Progenitor cell of endocrine pancreas (in vitro differentiated cells): ENCODE measurements at regions not wholly inside any gene's neighbourhood (a gene's known extent, or its start where the extent isn't known, plus 50 kb on each side); places are given as distances from the start of the nearest gene placed in this dataset.

ENCODE experiments used
- DNase-seq: peaks from one replicate; pipeline ENCODE4 v3.0.0; 2021; ENCODE audit warnings: low spot score; ENCODE audit not compliant: unreplicated experiment
- H3K27ac Mint-ChIP-seq: 2 replicates; pipeline ENCODE4 v1.8.0; 2021; ENCODE audit warnings: mild to moderate bottlenecking, moderate library complexity, mixed read lengths
- H3K27me3 Mint-ChIP-seq: 2 replicates; pipeline ENCODE4 v1.8.0; 2021; ENCODE audit warnings: mixed read lengths
- H3K36me3 Mint-ChIP-seq: 2 replicates; pipeline ENCODE4 v1.8.0; 2022; ENCODE audit warnings: mixed read lengths; ENCODE audit not compliant: insufficient read depth
- H3K4me1 Mint-ChIP-seq: 2 replicates; pipeline ENCODE4 v1.8.0; 2021; ENCODE audit warnings: low read depth, mixed read lengths
- H3K4me3 Mint-ChIP-seq: 2 replicates; pipeline ENCODE4 v1.8.0; 2021; ENCODE audit warnings: low read depth, mild to moderate bottlenecking, moderate library complexity, mixed read lengths
- H3K9me3 Mint-ChIP-seq: 2 replicates; pipeline ENCODE4 v1.8.0; 2021; ENCODE audit warnings: low read depth, mixed read lengths
- CTCF ChIP-seq: fragments of 200-600 bp; sonication (generic); IDR thresholded peaks from one replicate; pipeline ENCODE4 v1.5.0; 2021; ENCODE audit warnings: antibody characterized with exemption, mild to moderate bottlenecking; ENCODE audit not compliant: unreplicated experiment

GRCh38 chr17:74024871-74025531 is 178.5 kb upstream of the RPL38 start:
- Mint-ChIP-seq H3K9me3 (no peaks in the 10 kb centered on the region), H3K36me3 (no peaks in the 10 kb centered on the region), H3K4me1 (peaks cover 20% of the 10 kb centered on the region), H3K27ac (peak overlapping the region; percentile 88), H3K27me3 (peaks cover 24% of the 10 kb centered on the region), H3K4me3 (peak overlapping the region; percentile 24)
- no peak for TF ChIP-seq CTCF
- no peak for DNase-seq

- no peak overlapping the region for H3K4me3 Mint-ChIP-seq
- DNase-seq: no peak
- no peaks in the 10 kb centered on the region for H3K36me3 Mint-ChIP-seq
- H3K9me3 Mint-ChIP-seq: no peaks in the 10 kb centered on the region
- no peak overlapping the region for H3K27ac Mint-ChIP-seq
- no peak for TF ChIP-seq CTCF
- H3K27me3 Mint-ChIP-seq: peaks cover 38% of the 10 kb centered on the region
- peaks cover 20% of the 10 kb centered on the region for H3K4me1 Mint-ChIP-seq
Observed at GRCh38 chr17:74027444-74027843, 176.0 kb upstream of the RPL38 start.

- H3K27ac Mint-ChIP-seq: no peak overlapping the region
Observed at GRCh38 chr17:74028354-74029116, 174.9 kb upstream of the RPL38 start.

GRCh38 chr17:74031316-74032090 is 172.0 kb upstream of the RPL38 start:
- Mint-ChIP-seq H3K4me3 (no peak overlapping the region), H3K36me3 (no peaks in the 10 kb centered on the region), H3K4me1 (peaks cover 4% of the 10 kb centered on the region), H3K27ac (no peak overlapping the region), H3K27me3 (peaks cover 52% of the 10 kb centered on the region), H3K9me3 (no peaks in the 10 kb centered on the region)
- DNase-seq: no peak
- no peak for TF ChIP-seq CTCF

More at GRCh38 chr17:74028354-74029116, 174.9 kb upstream of the RPL38 start:
- H3K9me3 Mint-ChIP-seq: no peaks in the 10 kb centered on the region
- no peak for TF ChIP-seq CTCF
- H3K36me3 Mint-ChIP-seq: no peaks in the 10 kb centered on the region
- H3K4me1 Mint-ChIP-seq: peaks cover 20% of the 10 kb centered on the region
- no peak overlapping the region for H3K4me3 Mint-ChIP-seq
- H3K27me3 Mint-ChIP-seq: peaks cover 38% of the 10 kb centered on the region
- no peak for DNase-seq

- DNase-seq: no peak
- H3K27ac Mint-ChIP-seq: no peak overlapping the region
- H3K4me3 Mint-ChIP-seq: no peak overlapping the region
- H3K36me3 Mint-ChIP-seq: no peaks in the 10 kb centered on the region
- no peaks in the 10 kb centered on the region for H3K4me1 Mint-ChIP-seq
- TF ChIP-seq CTCF: no peak
- H3K9me3 Mint-ChIP-seq: no peaks in the 10 kb centered on the region
- H3K27me3 Mint-ChIP-seq: peaks cover 48% of the 10 kb centered on the region
Observed at GRCh38 chr17:74032222-74032621, 171.3 kb upstream of the RPL38 start.
